CD4-positive, alpha-beta memory T cell (primary cell): ENCODE measurements at regions not wholly inside any gene's neighbourhood (a gene's known extent, or its start where the extent isn't known, plus 50 kb on each side); places are given as distances from the start of the nearest gene placed in this dataset.

Experiments
- CTCF ChIA-PET: fragments of 350-600 bp; sonication (Branson Sonifier 250); formaldehyde crosslinking; loops from one replicate; lab custom pipeline; 2021; ENCODE audit warnings: inconsistent platforms; ENCODE audit not compliant: partially characterized antibody; lab: Charles Lee
- POLR2A ChIA-PET: fragments of 350-600 bp; sonication (Branson Sonifier 250); formaldehyde crosslinking; loops from one replicate; lab custom pipeline; 2021; ENCODE audit not compliant: partially characterized antibody; lab: Charles Lee
- DNase-seq, 5 donors: peaks; one replicate each; pipeline versions ENCODE4 v3.0.0 to v3.0.0-alpha.2; 2020 to 2022; ENCODE audit warnings: mixed read lengths in 1 of 5
- H3K27ac ChIP-seq: one replicate; pipeline ENCODE4 v1.7.0; 2013; ENCODE audit warnings: low read depth, low read length
- H3K27me3 ChIP-seq: 2 replicates; pipeline ENCODE4 v1.7.0; 2013; ENCODE audit warnings: mild to moderate bottlenecking, low read length, moderate library complexity; ENCODE audit not compliant: insufficient read depth
- H3K36me3 ChIP-seq: 2 replicates; pipeline ENCODE4 v1.7.0; 2013; ENCODE audit warnings: mild to moderate bottlenecking, low read length, moderate library complexity; ENCODE audit not compliant: insufficient read depth
- H3K4me1 ChIP-seq: 2 replicates; pipeline ENCODE4 v1.7.0; 2013; ENCODE audit warnings: mild to moderate bottlenecking, low read length, moderate library complexity; ENCODE audit not compliant: insufficient read depth
- H3K4me3 ChIP-seq, 2 donors: one replicate each; pipeline ENCODE4 v1.7.0; 2013; ENCODE audit warnings: low read length in 2 of 2, mild to moderate bottlenecking in 1 of 2
- H3K9me3 ChIP-seq, 2 donors: one replicate each; pipeline ENCODE4 v1.7.0; 2013; ENCODE audit warnings: low read length in 2 of 2, control low read depth in 1 of 2; ENCODE audit not compliant: control insufficient read depth in 1 of 2
- H3K27ac Mint-ChIP-seq, 7 donors: one replicate each; pipeline ENCODE4 v1.8.0; 2020 to 2021; ENCODE audit warnings: mixed read lengths in 7 of 7, mild to moderate bottlenecking in 6 of 7, inconsistent platforms in 3 of 7, moderate library complexity in 3 of 7
- H3K27me3 Mint-ChIP-seq, 2 donors: one replicate each; pipeline ENCODE4 v1.8.0; 2020 to 2021; ENCODE audit warnings: mixed read lengths in 2 of 2
- H3K36me3 Mint-ChIP-seq, 2 donors: one replicate each; pipeline ENCODE4 v1.8.0; 2020 to 2021; ENCODE audit warnings: mixed read lengths in 2 of 2, inconsistent platforms in 1 of 2, mild to moderate bottlenecking in 1 of 2
- H3K4me1 Mint-ChIP-seq, 4 donors: one replicate each; pipeline ENCODE4 v1.8.0; 2020 to 2021; ENCODE audit warnings: mixed read lengths in 4 of 4, mild to moderate bottlenecking in 1 of 4
- H3K4me3 Mint-ChIP-seq, 8 donors: one replicate each; pipeline ENCODE4 v1.8.0; 2020 to 2021; ENCODE audit warnings: mixed read lengths in 8 of 8, mild to moderate bottlenecking in 7 of 8, moderate library complexity in 6 of 8, inconsistent platforms in 3 of 8
- H3K9me3 Mint-ChIP-seq, 8 donors: one replicate each; pipeline ENCODE4 v1.8.0; 2020 to 2021; ENCODE audit warnings: mixed read lengths in 8 of 8, mild to moderate bottlenecking in 5 of 8, inconsistent platforms in 3 of 8, moderate library complexity in 1 of 8
- intact Hi-C: fragments of 100-400 bp; cut with micrococcal nuclease; formaldehyde crosslinking; loops from one replicate; pipeline ENCODE4 v1.15.1; 2023

GRCh38 chr7:10104292-10104691 lies 869.4 kb upstream of the PHF14 start:
- Mint-ChIP-seq H3K9me3 (peaks cover 0 to 5% (median 0%) of the 10 kb centered on the region in 8 donors), H3K27me3 (no peaks in the 10 kb centered on the region), H3K27ac (no peak overlapping the region), H3K4me3 (no peak overlapping the region), H3K4me1 (no peaks in the 10 kb centered on the region), H3K36me3 (no peaks in the 10 kb centered on the region)
- no peak overlapping the region for H3K4me3 ChIP-seq
- no peak overlapping the region for H3K27ac ChIP-seq
- no peaks in the 10 kb centered on the region for H3K27me3 ChIP-seq
- intact Hi-C loops = no loop called here
- H3K4me1 ChIP-seq = no peaks in the 10 kb centered on the region
- no peaks in the 10 kb centered on the region for H3K36me3 ChIP-seq
- DNase-seq = no peak
- CTCF ChIA-PET = no interaction called here
- POLR2A ChIA-PET = no interaction called here
- no peaks in the 10 kb centered on the region for H3K9me3 ChIP-seq

GRCh38 chr7:10106609-10107008 lies 867.1 kb upstream of the PHF14 start:
- intact Hi-C loops = no loop called here
- CTCF ChIA-PET = no interaction called here

GRCh38 chr7:10116511-10116910 lies 857.2 kb upstream of the PHF14 start:
- DNase-seq = no peak
- Histone ChIP-seq H3K36me3 (no peaks in the 10 kb centered on the region), H3K4me3 (no peak overlapping the region), H3K27me3 (no peaks in the 10 kb centered on the region), H3K27ac (no peak overlapping the region), H3K9me3 (no peaks in the 10 kb centered on the region), H3K4me1 (no peaks in the 10 kb centered on the region)
- Mint-ChIP-seq H3K36me3 (no peaks in the 10 kb centered on the region), H3K4me1 (no peaks in the 10 kb centered on the region), H3K27me3 (no peaks in the 10 kb centered on the region), H3K27ac (no peak overlapping the region), H3K9me3 (peaks cover 0 to 16% (median 7%) of the 10 kb centered on the region in 8 donors), H3K4me3 (no peak overlapping the region)
- CTCF ChIA-PET = no interaction called here
- POLR2A ChIA-PET = no interaction called here
- intact Hi-C loops = no loop called here

More at GRCh38 chr7:10106609-10107008, 867.1 kb upstream of the PHF14 start:
- no peaks in the 10 kb centered on the region for H3K27me3 Mint-ChIP-seq
- H3K27ac Mint-ChIP-seq = no peak overlapping the region
- no peak overlapping the region for H3K4me3 Mint-ChIP-seq
- H3K9me3 Mint-ChIP-seq = peaks cover 0 to 5% (median 0%) of the 10 kb centered on the region in 8 donors
- no peaks in the 10 kb centered on the region for H3K36me3 Mint-ChIP-seq
- Histone ChIP-seq H3K36me3 (no peaks in the 10 kb centered on the region), H3K9me3 (no peaks in the 10 kb centered on the region), H3K4me3 (no peak overlapping the region), H3K4me1 (no peaks in the 10 kb centered on the region), H3K27ac (no peak overlapping the region), H3K27me3 (no peaks in the 10 kb centered on the region)
- no peak for DNase-seq
- POLR2A ChIA-PET = no interaction called here
- no peaks in the 10 kb centered on the region for H3K4me1 Mint-ChIP-seq

GRCh38 chr7:10117815-10118214 lies 855.9 kb upstream of the PHF14 start:
- Histone ChIP-seq H3K27me3 (no peaks in the 10 kb centered on the region), H3K36me3 (no peaks in the 10 kb centered on the region), H3K4me1 (no peaks in the 10 kb centered on the region), H3K4me3 (no peak overlapping the region), H3K27ac (no peak overlapping the region), H3K9me3 (no peaks in the 10 kb centered on the region)
- Mint-ChIP-seq H3K27ac (no peak overlapping the region), H3K27me3 (no peaks in the 10 kb centered on the region), H3K4me3 (no peak overlapping the region), H3K4me1 (no peaks in the 10 kb centered on the region), H3K9me3 (peaks cover 0 to 14% (median 7%) of the 10 kb centered on the region in 8 donors), H3K36me3 (no peaks in the 10 kb centered on the region)
- intact Hi-C loops = no loop called here
- CTCF ChIA-PET = no interaction called here
- DNase-seq = no peak
- POLR2A ChIA-PET = no interaction called here

- intact Hi-C loops = no loop called here
- H3K4me1 ChIP-seq = no peaks in the 10 kb centered on the region
- ChIA-PET CTCF (no interaction called here), POLR2A (no interaction called here)
- no peaks in the 10 kb centered on the region for H3K9me3 ChIP-seq
- no peak overlapping the region for H3K4me3 ChIP-seq
- Mint-ChIP-seq H3K4me1 (no peaks in the 10 kb centered on the region), H3K36me3 (no peaks in the 10 kb centered on the region), H3K27me3 (no peaks in the 10 kb centered on the region), H3K4me3 (no peak overlapping the region), H3K9me3 (peaks cover 0 to 6% (median 2%) of the 10 kb centered on the region in 8 donors), H3K27ac (no peak overlapping the region)
- no peak overlapping the region for H3K27ac ChIP-seq
- no peak for DNase-seq
- H3K27me3 ChIP-seq = no peaks in the 10 kb centered on the region
- H3K36me3 ChIP-seq = no peaks in the 10 kb centered on the region
Observed at GRCh38 chr7:10120936-10121335, 852.7 kb upstream of the PHF14 start.

GRCh38 chr7:10121631-10122030 lies 852.0 kb upstream of the PHF14 start:
- Mint-ChIP-seq H3K4me3 (no peak overlapping the region), H3K9me3 (peaks cover 0 to 6% (median 2%) of the 10 kb centered on the region in 8 donors), H3K4me1 (no peaks in the 10 kb centered on the region), H3K27ac (no peak overlapping the region), H3K27me3 (no peaks in the 10 kb centered on the region), H3K36me3 (no peaks in the 10 kb centered on the region)
- H3K4me1 ChIP-seq = no peaks in the 10 kb centered on the region
- ChIA-PET CTCF (no interaction called here), POLR2A (no interaction called here)
- H3K27ac ChIP-seq = no peak overlapping the region
- no peaks in the 10 kb centered on the region for H3K9me3 ChIP-seq
- intact Hi-C loops = no loop called here
- no peak overlapping the region for H3K4me3 ChIP-seq
- no peaks in the 10 kb centered on the region for H3K27me3 ChIP-seq
- H3K36me3 ChIP-seq = no peaks in the 10 kb centered on the region
- DNase-seq = no peak

- peaks cover 0 to 6% (median 2%) of the 10 kb centered on the region in 8 donors for H3K9me3 Mint-ChIP-seq
- ChIA-PET CTCF (no interaction called here), POLR2A (no interaction called here)
- H3K4me1 ChIP-seq = no peaks in the 10 kb centered on the region
- no peaks in the 10 kb centered on the region for H3K36me3 Mint-ChIP-seq
- no peaks in the 10 kb centered on the region for H3K4me1 Mint-ChIP-seq
- no peaks in the 10 kb centered on the region for H3K27me3 ChIP-seq
- H3K27ac Mint-ChIP-seq = no peak overlapping the region
- no peak for DNase-seq
- H3K4me3 Mint-ChIP-seq = no peak overlapping the region
- no peak overlapping the region for H3K4me3 ChIP-seq
- H3K27me3 Mint-ChIP-seq = no peaks in the 10 kb centered on the region
- intact Hi-C loops = no loop called here
- H3K36me3 ChIP-seq = no peaks in the 10 kb centered on the region
- H3K27ac ChIP-seq = no peak overlapping the region
- no peaks in the 10 kb centered on the region for H3K9me3 ChIP-seq
Observed at GRCh38 chr7:10122551-10123100, 851.0 kb upstream of the PHF14 start.

GRCh38 chr7:10128748-10129147 lies 844.9 kb upstream of the PHF14 start:
- H3K9me3 Mint-ChIP-seq = peaks cover 0 to 9% (median 3%) of the 10 kb centered on the region in 8 donors
- H3K27ac ChIP-seq = no peak overlapping the region
- no peak for DNase-seq
- CTCF ChIA-PET = no interaction called here
- POLR2A ChIA-PET = no interaction called here
- no peaks in the 10 kb centered on the region for H3K27me3 ChIP-seq
- H3K4me1 Mint-ChIP-seq = no peaks in the 10 kb centered on the region
- no peak overlapping the region for H3K27ac Mint-ChIP-seq
- H3K4me1 ChIP-seq = no peaks in the 10 kb centered on the region
- no peak overlapping the region for H3K4me3 ChIP-seq
- H3K4me3 Mint-ChIP-seq = no peak overlapping the region
- intact Hi-C loops = no loop called here
- H3K27me3 Mint-ChIP-seq = no peaks in the 10 kb centered on the region
- H3K36me3 ChIP-seq = no peaks in the 10 kb centered on the region
- H3K9me3 ChIP-seq = no peaks in the 10 kb centered on the region
- no peaks in the 10 kb centered on the region for H3K36me3 Mint-ChIP-seq
